Non-pigmented ciliary epithelial cell (primary cell): ENCODE measurements at regions not wholly inside any gene's neighbourhood (a gene's known extent, or its start where the extent isn't known, plus 50 kb on each side); places are given as distances from the start of the nearest gene placed in this dataset.

Source experiments
- DNase-seq: peaks from one replicate; pipeline ENCODE4 v3.0.0-alpha.2; 2010; ENCODE audit warnings: low read depth

GRCh38 chr13:60286707-60287106 is 110.3 kb upstream of the TDRD3 start:
- DNase-seq, result no peak

DNA sequence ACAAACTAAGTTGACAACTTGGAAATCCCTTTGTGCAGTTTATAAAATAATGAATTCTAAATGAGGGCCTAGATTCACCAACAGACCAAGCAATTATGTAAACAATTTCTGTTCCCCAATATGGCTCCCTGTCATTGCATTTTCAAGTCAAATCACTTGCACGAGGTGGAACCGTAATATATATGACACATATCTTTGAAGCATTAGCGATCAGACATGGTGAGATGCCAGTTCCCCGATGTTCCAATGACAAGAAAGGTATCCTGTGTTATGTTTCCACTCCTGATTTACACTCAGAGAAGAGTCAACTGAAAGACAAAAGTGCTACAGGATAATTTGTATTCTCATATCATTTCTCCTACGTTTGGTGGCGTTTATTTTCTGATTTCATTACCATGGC is 108.5 kb upstream of the TDRD3 start:
- DNase-seq, result no peak

DNA sequence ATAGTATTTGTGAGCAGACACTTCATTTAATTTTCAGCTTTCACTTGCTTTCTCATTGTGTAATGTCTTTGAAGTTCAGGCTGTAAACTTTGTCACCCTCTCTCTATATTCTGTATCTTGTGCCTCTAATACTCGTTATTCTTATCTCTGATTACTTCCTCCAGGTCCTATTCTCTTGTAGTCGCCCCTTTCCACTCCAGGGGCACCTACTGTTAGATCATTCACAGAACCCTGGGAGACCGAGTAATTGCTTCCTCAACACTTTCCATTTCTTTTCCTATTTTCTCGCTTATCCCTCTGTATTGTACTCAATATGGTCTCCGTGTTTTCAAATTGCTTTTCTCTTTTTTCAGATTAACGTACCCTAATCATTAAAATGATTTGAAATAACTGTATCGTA is 93.9 kb upstream of the TDRD3 start:
- DNase-seq, result no peak

- DNase-seq, result no peak
These were observed 85.5 kb upstream of the TDRD3 start for GRCh38 chr13:60311527-60311926.

GRCh38 chr13:60312851-60313505 is 84.0 kb upstream of the TDRD3 start:
- DNase-seq, result no peak

DNA sequence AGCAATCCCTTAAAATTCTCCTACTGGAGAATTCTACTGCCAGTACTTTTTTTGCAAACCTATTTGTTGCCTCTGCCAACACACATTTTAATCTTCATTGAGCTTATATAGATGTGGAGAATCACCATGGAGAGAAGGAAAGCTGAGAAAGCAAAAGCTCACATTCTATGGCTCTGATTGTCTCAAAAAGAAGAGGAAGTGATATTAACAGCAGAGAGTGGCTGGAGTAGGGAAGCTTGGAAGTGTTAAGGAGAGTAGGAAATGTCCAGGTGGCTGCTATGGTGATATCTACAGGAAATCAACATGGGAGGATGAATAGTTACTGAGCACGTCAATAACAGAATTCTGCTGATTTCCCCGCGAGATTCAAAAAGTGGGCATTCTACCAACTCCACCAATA is 78.8 kb upstream of the TDRD3 start:
- DNase-seq, result no peak

DNA sequence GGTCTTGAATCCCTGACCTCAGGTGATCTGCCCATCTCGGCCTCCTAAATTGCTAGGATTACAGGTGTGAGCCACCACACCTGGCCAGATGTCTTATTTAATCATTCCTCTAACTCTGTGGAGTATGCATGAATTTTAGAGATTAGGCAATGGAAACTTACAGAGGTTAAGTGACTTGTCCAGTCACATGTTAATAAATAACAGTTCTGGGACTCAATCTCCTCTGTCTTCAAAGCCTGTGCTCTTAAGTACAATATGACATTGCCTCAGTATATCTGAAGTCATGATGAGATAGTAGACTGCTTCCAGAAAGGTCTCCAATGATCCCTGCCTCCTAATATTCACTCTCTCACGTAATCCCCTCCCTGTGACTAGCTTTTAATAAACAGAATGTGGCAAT is 72.9 kb upstream of the TDRD3 start:
- no peak for DNase-seq

DNA sequence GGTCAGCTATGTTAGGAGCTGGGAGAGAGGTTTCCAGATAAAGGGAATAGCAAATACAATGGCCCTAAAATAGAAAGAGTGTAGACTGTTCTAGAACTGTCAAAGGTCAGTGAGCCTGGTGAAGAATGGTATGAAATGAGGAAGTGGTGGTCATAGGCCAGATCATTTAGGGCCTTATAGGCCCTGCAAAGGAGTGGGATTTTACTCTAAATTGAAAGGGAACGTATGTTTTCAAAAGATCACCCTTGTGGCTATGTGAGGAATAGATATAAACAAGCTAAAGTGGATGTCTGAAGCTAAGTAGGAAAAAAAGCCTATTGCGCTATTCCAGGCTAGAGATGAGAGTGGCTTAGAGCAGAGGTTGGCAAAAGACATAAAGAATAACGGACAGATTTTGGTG is 70.7 kb upstream of the TDRD3 start:
- DNase-seq, result no peak

DNA sequence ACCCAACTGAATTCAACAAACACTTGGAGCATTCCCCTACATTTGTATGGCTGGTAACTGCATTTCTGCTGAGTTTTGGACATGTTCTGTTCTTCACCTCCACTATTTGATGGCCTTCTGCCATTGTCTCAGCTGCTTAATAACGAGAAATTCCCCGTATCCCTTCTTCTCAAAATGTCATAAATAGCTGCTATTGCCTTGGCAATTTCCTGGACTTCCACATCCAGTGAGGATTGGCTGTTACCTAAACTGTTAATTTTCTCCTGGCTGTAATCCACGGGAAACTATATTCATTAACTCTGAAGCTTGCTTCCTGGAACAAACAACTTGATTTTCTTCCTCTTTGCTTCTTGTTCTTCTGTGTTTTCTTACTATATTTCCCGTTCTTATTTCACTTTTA is 69.5 kb upstream of the TDRD3 start:
- no peak for DNase-seq

- no peak for DNase-seq
These were observed 68.9 kb upstream of the TDRD3 start for GRCh38 chr13:60328073-60328472.

DNA sequence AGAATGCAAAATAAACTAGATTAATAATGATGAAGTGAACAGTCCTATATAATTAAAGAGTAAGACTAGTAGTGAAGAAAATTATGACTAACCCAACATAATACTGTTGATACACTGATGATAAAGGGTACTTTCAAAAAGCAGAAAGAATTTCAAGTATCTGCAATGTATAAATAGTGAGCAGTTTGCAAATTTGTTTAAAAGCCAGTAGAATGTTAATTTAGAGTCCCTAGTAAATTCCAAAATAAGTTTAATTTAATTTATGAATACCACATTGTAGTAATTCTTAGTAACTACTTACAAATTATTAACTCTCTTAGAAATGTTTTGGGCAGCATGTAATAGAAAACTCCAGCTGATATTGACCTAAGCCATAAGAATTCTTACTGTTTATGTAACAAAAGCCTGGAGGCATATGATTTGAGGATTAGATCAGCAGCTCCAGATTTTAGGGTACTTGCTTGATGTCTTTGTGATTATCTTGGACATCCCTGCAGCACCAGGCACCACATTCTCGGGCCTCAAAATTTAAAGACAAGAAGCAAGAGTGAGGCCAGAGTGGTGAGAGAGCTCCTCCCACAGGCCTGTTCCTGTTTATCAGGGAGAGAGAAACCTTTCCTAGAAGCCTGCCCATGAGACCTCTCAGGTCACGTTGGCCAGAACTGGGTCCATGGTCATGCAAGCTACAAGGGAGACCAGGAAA is 67.6 kb upstream of the TDRD3 start:
- DNase-seq, result no peak

- DNase-seq, result no peak
These were observed 65.6 kb upstream of the TDRD3 start for GRCh38 chr13:60331249-60332012.

DNA sequence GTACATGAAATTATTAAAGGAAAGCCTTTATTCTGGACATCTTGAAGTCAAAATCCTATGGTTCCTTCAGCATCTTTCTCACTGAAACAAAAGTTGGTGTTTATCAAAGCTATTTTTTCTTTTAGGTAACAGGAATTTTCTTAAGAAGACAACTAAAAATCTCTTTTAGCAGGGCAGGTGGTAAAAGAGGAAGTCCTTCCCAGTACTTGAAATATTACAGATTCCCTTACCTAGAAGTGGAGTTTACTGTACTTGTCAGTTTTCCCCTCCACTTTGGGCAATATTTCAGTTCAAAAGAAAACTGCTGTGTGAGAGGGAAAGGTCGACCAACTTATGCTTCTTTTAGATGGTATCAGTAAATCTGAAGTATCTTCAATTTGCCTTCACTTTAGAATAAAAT is 64.3 kb upstream of the TDRD3 start:
- no peak for DNase-seq

DNA sequence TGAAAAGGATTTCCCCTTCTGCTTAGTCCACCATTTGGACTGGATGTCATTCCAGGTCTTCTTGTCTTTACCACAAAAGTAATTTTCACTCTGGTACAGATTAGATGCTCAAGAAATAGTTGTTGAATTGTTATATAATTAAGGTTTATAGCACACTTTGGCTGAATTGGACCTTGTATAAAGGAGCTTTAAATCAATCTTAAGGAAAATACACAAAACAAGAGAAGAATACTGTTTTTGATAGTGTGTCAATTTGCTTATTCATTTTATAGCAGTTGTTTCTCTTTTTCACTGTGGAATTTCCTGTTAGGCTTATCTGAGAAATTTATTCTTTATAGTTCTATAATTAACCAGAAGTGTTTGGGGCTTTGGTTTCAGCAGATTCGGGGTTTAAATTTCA is 62.7 kb upstream of the TDRD3 start:
- DNase-seq, result no peak

- DNase-seq, result no peak
These were observed 61.5 kb upstream of the TDRD3 start for GRCh38 chr13:60335531-60335930.

GRCh38 chr13:60338754-60339153 is 58.3 kb upstream of the TDRD3 start:
- no peak for DNase-seq

DNA sequence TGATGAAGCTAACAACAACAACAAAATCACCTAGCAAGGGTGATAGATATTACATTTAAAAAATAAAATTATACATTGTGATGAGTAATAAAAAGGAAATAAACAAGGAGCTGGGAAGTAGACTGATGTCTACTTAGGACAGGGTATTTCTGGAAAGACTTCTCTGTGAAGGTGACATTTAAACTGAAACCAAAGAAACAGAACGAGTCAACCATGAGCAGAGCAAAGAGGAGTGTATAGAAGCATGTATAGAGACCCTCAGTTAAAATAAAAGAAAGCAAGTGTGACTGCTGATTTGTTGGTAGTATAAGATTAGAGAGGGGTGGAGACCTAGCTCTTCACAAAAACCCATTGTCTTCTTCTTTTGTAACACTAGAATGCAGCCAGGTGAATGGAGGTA is 53.0 kb upstream of the TDRD3 start:
- DNase-seq, result no peak

GRCh38 chr13:60347174-60347573 is 49.8 kb upstream of the TDRD3 start:
- no peak for DNase-seq
